ENCODE measurements at regions not wholly inside any gene's neighbourhood (a gene's known extent, or its start where the extent isn't known, plus 50 kb on each side); places are given as distances from the start of the nearest gene placed in this dataset.
"Not testable (repeated sequence)": the region's sequence is repeated elsewhere in the genome, so short reads cannot be mapped to it uniquely, and the experiment has no call there.

DNA sequence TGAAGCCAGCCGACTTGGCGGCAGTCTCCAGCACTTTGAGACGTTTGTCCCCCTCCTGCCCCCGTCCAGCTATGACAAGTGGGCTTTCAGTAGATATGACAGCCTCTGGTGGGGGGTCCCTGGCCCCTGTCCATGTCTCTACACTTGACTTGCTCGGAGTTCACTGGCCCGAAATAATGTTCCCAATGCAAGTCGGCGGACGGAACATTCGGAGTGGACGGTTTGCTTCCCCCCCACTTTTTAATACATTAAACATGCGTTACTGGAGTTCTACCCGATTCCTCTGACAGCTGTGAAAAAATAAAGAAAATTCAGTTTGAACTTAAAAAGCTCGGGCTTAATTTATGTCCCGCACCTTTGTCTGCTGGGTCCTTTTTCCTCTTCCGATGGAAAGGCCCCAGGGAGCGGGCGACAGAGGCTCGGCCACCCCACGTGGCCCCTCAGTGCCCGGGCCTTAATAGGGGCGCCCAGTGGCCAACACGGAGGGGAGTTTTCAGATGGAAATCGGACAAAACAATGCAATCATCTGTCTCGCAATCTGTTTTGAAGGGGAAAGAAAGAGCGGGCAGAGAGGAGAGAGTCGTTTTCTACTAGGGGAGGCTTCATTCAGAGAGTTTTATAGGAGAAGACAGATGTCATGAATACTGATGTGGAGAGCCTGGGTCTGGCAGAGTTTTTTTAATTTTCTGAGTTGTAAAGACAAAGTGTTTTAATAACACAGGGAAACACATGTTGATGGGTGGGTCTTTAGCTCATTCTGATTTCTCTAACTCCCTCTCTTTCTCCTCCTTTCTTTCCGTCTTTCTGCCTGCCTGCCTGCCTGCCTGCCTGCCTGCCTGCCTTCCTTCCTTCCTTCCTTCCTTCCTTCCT is 50.2 kb downstream of the SMIM38 start:
- Histone ChIP-seq H3K9me3 (replicated peaks; ENCODE audit: low read length) (no peaks in the 10 kb centered on the region), H3K4me2 (ENCODE audit: low read length) (no peak overlapping the region), H3K9ac (ENCODE audit: low read depth, low read length) (no peak overlapping the region), H3K36me3 (ENCODE audit: insufficient read depth, low read length) (no peaks in the 10 kb centered on the region), H3K4me3 (ENCODE audit: low read length) (no peak overlapping the region), H3K27me3 (ENCODE audit: control insufficient read depth, insufficient read depth, low read length) (peaks cover 14% of the 10 kb centered on the region), H3K4me1 (ENCODE audit: control insufficient read depth, insufficient read depth, low read length) (no peaks in the 10 kb centered on the region)

DNA sequence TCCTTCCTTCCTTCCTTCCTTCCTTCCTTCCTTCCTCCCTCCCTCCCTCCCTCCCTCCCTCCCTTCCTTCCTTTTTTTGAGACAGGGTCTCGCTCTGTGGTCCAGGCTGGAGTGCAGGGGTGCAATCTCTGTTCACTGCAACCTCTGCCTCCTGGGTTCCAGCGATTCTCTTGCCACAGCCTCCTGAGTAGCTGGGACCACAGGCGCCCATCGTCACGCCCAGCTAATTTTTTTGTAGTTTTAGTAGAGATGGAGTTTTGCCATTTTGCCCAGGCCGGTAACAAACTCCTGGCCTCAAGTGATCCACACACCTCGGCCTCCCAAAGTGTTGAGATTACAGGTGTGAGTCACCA is 50.9 kb downstream of the SMIM38 start:
- H3K4me2 ChIP-seq (ENCODE audit: low read length); H3K36me3 ChIP-seq (ENCODE audit: insufficient read depth, low read length); H3K9ac ChIP-seq (ENCODE audit: low read depth, low read length); H3K4me1 ChIP-seq (ENCODE audit: control insufficient read depth, insufficient read depth, low read length); H3K9me3 ChIP-seq (replicated peaks; ENCODE audit: low read length); H3K4me3 ChIP-seq (ENCODE audit: low read length): not testable (repeated sequence)
- peaks cover 17% of the 10 kb centered on the region for H3K27me3 ChIP-seq (ENCODE audit: control insufficient read depth, insufficient read depth, low read length)

DNA sequence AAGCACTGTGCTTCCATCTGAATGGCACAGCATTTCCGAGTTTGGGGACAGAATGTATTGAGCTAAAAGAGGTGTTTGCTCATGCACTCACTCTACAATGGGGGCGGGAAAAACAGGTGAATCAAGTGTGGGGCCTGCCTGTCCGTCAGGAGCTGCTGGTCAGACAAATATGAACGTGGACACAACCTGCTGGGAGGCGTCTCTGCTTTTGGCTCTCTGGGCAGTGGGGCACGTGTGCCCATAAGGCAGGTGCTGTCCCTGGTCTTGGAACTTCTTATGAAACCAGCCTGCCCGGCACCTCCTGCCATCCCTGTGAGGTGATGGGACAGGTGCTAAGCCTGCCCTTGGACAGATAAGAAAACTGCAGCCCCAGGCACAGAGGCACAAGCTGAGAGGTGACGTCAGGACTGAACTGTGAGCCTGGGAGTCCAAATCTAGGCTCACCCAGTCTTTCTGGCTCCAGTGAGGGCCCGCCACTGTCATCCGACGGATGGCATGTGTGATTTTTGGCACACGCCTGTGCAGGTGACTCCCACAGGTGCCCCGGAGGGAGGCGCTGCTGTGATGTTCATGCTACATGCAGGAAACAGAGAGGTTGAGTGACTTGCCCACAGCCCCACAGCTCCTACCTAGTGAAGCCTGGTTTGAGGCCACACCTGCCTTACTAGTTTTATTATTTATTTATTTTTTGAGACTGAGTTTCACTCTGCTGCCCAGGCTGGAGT is 51.6 kb downstream of the SMIM38 start:
- no peak overlapping the region for H3K4me3 ChIP-seq (ENCODE audit: low read length)
- H3K4me1 ChIP-seq (ENCODE audit: control insufficient read depth, insufficient read depth, low read length) = no peaks in the 10 kb centered on the region
- H3K9me3 ChIP-seq (replicated peaks; ENCODE audit: low read length) = no peaks in the 10 kb centered on the region
- H3K36me3 ChIP-seq (ENCODE audit: insufficient read depth, low read length) = no peaks in the 10 kb centered on the region
- H3K27me3 ChIP-seq (ENCODE audit: control insufficient read depth, insufficient read depth, low read length) = peaks cover 20% of the 10 kb centered on the region
- H3K4me2 ChIP-seq (ENCODE audit: low read length) = no peak overlapping the region
- H3K9ac ChIP-seq (ENCODE audit: low read depth, low read length) = no peak overlapping the region

DNA sequence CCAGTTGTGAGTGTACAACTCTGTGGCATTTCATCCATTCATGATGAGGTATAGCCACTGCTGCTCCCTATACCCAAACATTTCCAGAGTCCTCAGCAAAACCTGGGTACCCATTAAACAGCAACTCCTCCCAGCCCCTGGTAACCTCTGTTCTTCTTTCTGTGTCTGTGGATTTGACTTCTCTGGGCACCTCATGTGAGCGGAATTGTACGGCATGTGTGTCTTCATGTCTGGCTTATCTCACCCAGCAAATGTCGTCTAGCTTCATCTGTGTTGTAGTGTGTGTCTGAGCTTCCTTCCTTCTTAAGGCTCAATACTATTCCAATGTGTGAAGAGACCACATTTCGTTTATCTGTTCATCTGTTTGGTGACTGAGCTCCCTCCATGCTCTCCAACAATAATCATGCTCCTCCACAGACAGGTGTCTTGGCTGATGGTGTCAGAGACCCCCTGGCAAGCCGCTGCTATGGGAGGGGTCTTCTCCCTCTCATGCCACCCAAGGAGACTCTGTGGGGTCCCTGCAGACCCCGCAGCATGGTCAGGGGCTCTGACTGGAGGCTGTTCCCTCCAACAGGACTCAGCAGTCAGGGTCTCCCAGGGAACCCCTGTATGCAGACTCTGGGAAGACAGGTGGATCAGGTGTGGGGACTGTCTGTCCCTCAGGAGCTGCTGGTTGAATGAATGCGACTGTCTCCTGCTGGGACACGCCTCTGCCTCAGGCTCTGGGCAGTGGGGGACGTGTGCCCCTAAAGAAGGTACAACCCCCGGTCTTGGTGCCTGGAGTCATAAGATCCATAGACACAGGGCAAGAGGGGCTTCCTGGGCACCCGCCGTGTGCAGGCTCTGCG is 52.7 kb downstream of the SMIM38 start:
- no peak overlapping the region for H3K4me3 ChIP-seq (ENCODE audit: low read length)
- H3K27me3 ChIP-seq (ENCODE audit: control insufficient read depth, insufficient read depth, low read length) = peaks cover 21% of the 10 kb centered on the region
- no peaks in the 10 kb centered on the region for H3K4me1 ChIP-seq (ENCODE audit: control insufficient read depth, insufficient read depth, low read length)
- H3K9me3 ChIP-seq (replicated peaks; ENCODE audit: low read length) = no peaks in the 10 kb centered on the region
- no peak overlapping the region for H3K9ac ChIP-seq (ENCODE audit: low read depth, low read length)
- no peak overlapping the region for H3K4me2 ChIP-seq (ENCODE audit: low read length)
- H3K36me3 ChIP-seq (ENCODE audit: insufficient read depth, low read length) = no peaks in the 10 kb centered on the region

DNA sequence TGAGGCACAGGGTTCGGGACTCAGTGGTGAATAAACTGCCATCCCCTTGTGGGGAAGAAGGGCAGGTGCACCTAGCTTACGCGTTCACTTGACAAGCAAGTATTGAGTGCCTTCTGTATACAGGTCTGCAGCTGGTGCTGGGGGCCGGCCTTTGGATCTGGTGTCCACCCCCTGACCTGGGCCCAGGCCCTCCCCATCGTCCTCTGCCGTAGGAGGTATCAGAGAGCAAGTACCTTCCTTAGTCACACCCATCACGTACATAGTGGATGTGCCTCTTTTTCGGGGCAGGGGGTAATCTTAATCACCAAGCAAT is 53.3 kb downstream of the SMIM38 start:
- Histone ChIP-seq H3K27me3 (ENCODE audit: control insufficient read depth, insufficient read depth, low read length) (peaks cover 27% of the 10 kb centered on the region), H3K9ac (ENCODE audit: low read depth, low read length) (no peak overlapping the region), H3K4me2 (ENCODE audit: low read length) (no peak overlapping the region), H3K9me3 (replicated peaks; ENCODE audit: low read length) (no peaks in the 10 kb centered on the region), H3K4me3 (ENCODE audit: low read length) (no peak overlapping the region), H3K4me1 (ENCODE audit: control insufficient read depth, insufficient read depth, low read length) (no peaks in the 10 kb centered on the region), H3K36me3 (ENCODE audit: insufficient read depth, low read length) (no peaks in the 10 kb centered on the region)

DNA sequence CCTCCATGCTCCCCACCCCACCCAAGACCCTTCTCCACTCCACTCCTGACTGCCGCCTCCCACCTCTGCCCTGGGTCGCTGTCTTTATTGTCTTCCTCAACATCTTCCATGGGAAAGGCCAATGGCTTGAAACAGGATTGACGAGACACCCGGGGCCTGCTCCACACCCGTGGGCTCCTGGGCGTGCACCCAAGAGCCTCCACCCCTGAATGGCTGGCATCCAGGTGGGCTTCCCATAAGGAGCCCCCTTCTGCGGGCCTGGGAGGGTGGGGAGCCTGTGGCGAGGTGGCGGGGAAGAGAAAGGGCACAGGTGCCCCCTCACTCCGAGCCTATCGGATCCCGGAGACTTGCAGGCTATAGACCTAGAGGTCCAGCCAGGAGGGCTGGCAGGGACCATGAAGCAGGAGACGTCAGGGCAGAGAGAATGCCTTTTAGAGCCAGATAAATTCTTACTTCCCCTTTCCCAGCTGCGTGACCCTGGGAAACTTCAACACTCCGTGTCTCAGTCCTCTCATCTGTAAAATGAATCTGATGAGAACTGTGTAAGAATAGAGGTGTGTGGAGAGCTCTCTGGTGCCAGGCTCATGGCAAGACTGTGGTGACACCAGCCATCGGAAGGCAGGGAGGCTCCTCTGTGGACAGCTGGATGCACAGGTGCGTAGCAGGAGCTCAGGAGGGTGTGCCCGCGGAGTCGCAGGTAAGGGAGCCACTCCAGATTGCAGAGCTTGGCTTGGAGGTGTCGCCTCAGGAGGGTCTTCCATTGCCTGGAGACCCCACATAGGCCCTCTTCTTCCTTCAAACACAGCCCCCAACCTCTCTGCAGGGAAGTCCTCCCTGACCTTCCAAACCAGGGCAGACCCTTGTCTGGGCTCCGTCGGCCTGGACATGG is 53.9 kb downstream of the SMIM38 start:
- no peaks in the 10 kb centered on the region for H3K9me3 ChIP-seq (replicated peaks; ENCODE audit: low read length)
- no peaks in the 10 kb centered on the region for H3K4me1 ChIP-seq (ENCODE audit: control insufficient read depth, insufficient read depth, low read length)
- H3K9ac ChIP-seq (ENCODE audit: low read depth, low read length) = no peak overlapping the region

DNA sequence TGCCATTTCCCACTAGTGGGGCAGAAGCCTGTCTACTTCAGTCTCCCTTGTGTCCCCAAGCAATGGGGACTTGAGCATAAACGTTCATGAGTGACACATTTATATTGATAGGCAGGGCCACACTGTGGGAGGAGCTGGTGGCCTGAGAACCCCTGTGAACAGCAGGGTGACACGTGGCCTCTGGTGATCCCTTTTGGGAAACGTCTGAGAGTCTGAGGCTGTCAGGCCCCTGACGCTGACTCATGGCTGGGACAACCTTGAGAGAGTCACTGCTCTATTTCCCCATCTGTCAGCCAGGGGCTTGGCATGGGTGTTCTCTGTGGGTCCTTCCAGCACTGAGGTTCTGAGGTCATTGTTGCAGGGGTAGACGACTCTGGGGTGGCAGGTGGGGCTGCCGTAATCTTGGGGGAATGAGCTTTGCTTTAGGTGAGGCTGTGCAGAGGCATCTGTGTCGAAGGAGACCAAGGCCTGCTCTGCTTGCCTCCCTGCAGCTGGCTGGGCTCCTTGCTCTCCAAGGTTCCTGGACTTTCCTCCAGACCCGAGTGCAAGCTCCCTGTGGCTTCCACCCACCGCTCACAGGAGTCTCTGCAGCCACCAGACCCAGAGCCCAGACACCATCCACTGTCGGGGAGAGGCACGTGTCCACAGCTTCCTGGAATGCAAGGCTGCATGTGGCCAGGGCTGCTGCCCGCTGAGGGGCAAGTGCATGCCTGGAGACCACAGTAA is 54.7 kb downstream of the SMIM38 start:
- Histone ChIP-seq H3K9ac (ENCODE audit: low read depth, low read length) (no peak overlapping the region), H3K9me3 (replicated peaks; ENCODE audit: low read length) (no peaks in the 10 kb centered on the region), H3K36me3 (ENCODE audit: insufficient read depth, low read length) (no peaks in the 10 kb centered on the region), H3K27me3 (ENCODE audit: control insufficient read depth, insufficient read depth, low read length) (peaks cover 27% of the 10 kb centered on the region), H3K4me3 (ENCODE audit: low read length) (no peak overlapping the region), H3K4me2 (ENCODE audit: low read length) (no peak overlapping the region), H3K4me1 (ENCODE audit: control insufficient read depth, insufficient read depth, low read length) (no peaks in the 10 kb centered on the region)

More for the DNA sequence above, 53.9 kb downstream of the SMIM38 start:
- Histone ChIP-seq H3K4me2 (ENCODE audit: low read length) (no peak overlapping the region), H3K36me3 (ENCODE audit: insufficient read depth, low read length) (no peaks in the 10 kb centered on the region), H3K4me3 (ENCODE audit: low read length) (no peak overlapping the region), H3K27me3 (ENCODE audit: control insufficient read depth, insufficient read depth, low read length) (peaks cover 27% of the 10 kb centered on the region)

DNA sequence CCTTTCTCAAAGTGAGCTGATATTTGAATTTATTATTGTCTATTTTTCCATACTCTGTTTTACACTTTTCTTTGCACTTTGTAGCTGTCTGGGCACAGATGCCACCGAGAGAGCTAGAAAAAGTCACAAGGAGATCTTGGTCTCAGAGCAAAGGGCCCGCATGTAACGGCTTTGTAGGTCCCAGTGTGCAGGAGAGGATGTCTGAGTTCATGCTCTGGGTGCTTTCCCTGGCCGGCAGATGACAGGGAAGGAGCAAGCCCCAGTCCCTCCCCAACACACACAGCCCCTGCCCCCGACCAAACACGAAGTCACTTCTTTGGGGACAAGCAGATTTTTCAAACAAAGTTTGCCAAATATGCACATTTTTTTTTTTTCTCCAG is 55.8 kb downstream of the SMIM38 start:
- Histone ChIP-seq H3K4me2 (ENCODE audit: low read length) (no peak overlapping the region), H3K4me1 (ENCODE audit: control insufficient read depth, insufficient read depth, low read length) (peaks cover 7% of the 10 kb centered on the region), H3K36me3 (ENCODE audit: insufficient read depth, low read length) (no peaks in the 10 kb centered on the region), H3K9me3 (replicated peaks; ENCODE audit: low read length) (no peaks in the 10 kb centered on the region), H3K9ac (ENCODE audit: low read depth, low read length) (no peak overlapping the region), H3K27me3 (ENCODE audit: control insufficient read depth, insufficient read depth, low read length) (peaks cover 34% of the 10 kb centered on the region), H3K4me3 (ENCODE audit: low read length) (no peak overlapping the region)

DNA sequence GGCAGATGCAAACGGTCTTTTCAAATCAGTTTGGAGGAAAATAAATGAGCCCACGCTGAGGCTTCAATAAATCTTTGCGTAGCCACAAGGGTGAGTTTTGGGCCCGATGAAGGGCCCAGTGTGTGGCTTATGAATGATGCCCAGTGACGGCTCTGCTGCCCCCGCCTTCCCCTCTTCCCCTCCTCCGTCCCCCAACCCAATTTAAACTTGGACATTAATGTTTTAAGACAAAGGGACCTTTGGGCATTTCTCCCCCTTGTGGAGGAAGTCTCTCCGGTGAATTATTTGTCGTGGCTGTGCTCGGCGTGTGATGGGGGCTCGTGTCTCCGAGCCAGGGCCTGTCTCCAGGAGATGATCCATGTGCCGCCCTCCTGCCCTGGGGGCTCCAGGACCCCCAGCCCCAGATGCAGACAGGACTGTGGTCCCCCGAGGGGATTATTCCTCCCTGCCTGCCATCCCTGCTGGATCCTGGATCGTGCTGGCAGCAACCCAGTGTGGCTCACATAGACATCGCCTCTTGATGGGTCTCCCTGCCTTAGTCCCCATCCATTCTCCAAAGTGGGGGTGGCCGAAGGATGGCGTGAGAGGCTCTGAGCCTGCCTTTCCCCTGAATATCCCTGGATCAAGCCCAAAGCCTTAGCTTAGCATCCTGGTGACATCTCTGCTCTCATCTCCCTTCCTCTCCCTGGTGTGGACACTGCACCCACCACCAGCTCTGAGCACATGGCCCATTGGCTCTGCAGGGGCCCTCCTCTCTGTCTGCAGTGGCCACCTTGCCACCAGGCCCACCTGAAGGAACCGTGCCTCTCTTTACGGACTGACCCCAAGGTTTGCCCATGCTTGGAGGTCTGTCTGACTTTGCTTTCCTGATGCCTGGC is 56.4 kb downstream of the SMIM38 start:
- H3K4me3 ChIP-seq (ENCODE audit: low read length) = no peak overlapping the region
- H3K36me3 ChIP-seq (ENCODE audit: insufficient read depth, low read length) = no peaks in the 10 kb centered on the region
- H3K4me1 ChIP-seq (ENCODE audit: control insufficient read depth, insufficient read depth, low read length) = peaks cover 7% of the 10 kb centered on the region
- no peaks in the 10 kb centered on the region for H3K9me3 ChIP-seq (replicated peaks; ENCODE audit: low read length)
- no peak overlapping the region for H3K4me2 ChIP-seq (ENCODE audit: low read length)
- peaks cover 35% of the 10 kb centered on the region for H3K27me3 ChIP-seq (ENCODE audit: control insufficient read depth, insufficient read depth, low read length)
- no peak overlapping the region for H3K9ac ChIP-seq (ENCODE audit: low read depth, low read length)

DNA sequence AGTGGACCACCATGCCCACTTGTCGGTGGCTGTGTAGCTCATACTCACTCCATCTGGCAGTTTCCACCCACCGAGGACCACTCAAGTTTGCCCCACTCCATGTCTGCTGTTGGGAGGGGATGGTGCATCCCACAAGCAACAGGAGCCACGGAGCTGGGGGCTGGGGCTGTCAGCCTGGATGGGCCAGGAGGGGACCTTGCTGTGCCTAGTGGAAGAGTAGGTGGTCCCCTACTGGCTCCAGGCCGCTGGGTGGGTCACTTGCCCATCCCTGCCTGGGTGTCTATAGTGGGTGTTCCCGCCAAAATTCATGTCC is 57.0 kb downstream of the SMIM38 start:
- Histone ChIP-seq H3K9me3 (replicated peaks; ENCODE audit: low read length) (no peaks in the 10 kb centered on the region), H3K27me3 (ENCODE audit: control insufficient read depth, insufficient read depth, low read length) (peaks cover 35% of the 10 kb centered on the region), H3K4me1 (ENCODE audit: control insufficient read depth, insufficient read depth, low read length) (peaks cover 7% of the 10 kb centered on the region), H3K36me3 (ENCODE audit: insufficient read depth, low read length) (no peaks in the 10 kb centered on the region), H3K4me3 (ENCODE audit: low read length) (no peak overlapping the region), H3K4me2 (ENCODE audit: low read length) (no peak overlapping the region), H3K9ac (ENCODE audit: low read depth, low read length) (no peak overlapping the region)

Data from skeletal muscle satellite cell (primary cell).